Prostate gland (tissue), 2 donors: ENCODE measurements at regions not wholly inside any gene's neighbourhood (a gene's known extent, or its start where the extent isn't known, plus 50 kb on each side); places are given as distances from the start of the nearest gene placed in this dataset.

ENCODE experiments used
- DNase-seq: peaks from one replicate; pipeline ENCODE4 v3.0.0-alpha.2; 2019; ENCODE audit warnings: low spot score
- H3K27ac ChIP-seq, 2 donors: fragments of 200-600 bp; sonication (generic); 2 replicates each; pipeline ENCODE4 v1.5.1; 2017 to 2019
- H3K27me3 ChIP-seq: fragments of 200-600 bp; sonication (generic); replicated peaks from 2 replicates; pipeline ENCODE4 v1.5.1; 2019; ENCODE audit not compliant: insufficient read depth
- H3K36me3 ChIP-seq, 2 donors: fragments of 200-600 bp; sonication (generic); 1 replicate in 1 of 2; 2 replicates in 1 of 2; pipeline versions ENCODE4 v1.5.1 to v1.8.1; 2017 to 2019
- H3K4me1 ChIP-seq: fragments of 200-600 bp; sonication (generic); replicated peaks from 2 replicates; pipeline ENCODE4 v1.5.1; 2019
- H3K4me3 ChIP-seq, 2 donors: fragments of 200-600 bp; sonication (generic); 2 replicates each; pipeline ENCODE4 v1.5.1; 2017 to 2019
- H3K9me3 ChIP-seq: fragments of 200-600 bp; sonication (generic); 2 replicates; pipeline ENCODE4 v1.5.1; 2017
- POLR2A ChIP-seq: fragments of 450-650 bp; IDR thresholded peaks from one replicate; pipeline ENCODE4 v1.6.1; 2016; ENCODE audit warnings: antibody characterized with exemption, mild to moderate bottlenecking
- POLR2AphosphoS5 ChIP-seq: sonication (generic); formaldehyde crosslinking; IDR thresholded peaks from one replicate; pipeline ENCODE4 v1.6.1; 2017; ENCODE audit warnings: antibody characterized with exemption
- WGBS: methylation state at CpG from one replicate; pipeline ENCODE4 v1.1.5; 2018; 5-methylcytosine and 5-hydroxymethylcytosine counted together
- intact Hi-C: fragments of 100-400 bp; cut with DNase I; formaldehyde crosslinking; loops from one replicate; pipeline ENCODE4 v1.14.2; 2022
- TF ChIP-seq, protein P1 (sequence below), 4 experiments: fragments of 200-600 bp in 2 of 4; fragments of 450-650 bp in 2 of 4; sonication (generic) in 2 of 4; IDR thresholded peaks; 1 replicate in 3 of 4; 2 replicates in 1 of 4; pipeline ENCODE4 v1.5.1; 2016 to 2019; ENCODE audit warnings: antibody characterized with exemption in 4 of 4, mild to moderate bottlenecking in 2 of 4, moderate library complexity in 2 of 4

DNA sequence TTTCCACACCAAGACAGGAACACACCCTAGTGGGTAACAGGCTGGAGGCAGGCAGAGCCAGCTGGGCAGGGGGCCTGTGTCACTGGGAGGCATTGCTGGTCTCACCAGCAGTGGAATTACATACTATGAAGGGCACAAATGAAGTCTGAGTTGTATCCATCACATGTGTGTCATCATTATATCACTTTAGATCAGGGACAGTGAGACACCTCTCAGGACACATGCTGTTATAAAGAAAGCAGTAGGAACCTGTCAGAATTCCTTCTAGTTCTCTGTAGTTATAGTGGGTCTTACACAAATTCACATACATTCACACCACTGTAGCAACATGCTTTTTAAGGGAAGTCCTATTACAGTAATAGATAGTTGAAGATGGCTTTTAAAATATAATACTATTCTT is 63.5 kb upstream of the FYN start:
- TF ChIP-seq POLR2AphosphoS5, result no peak
- TF ChIP-seq POLR2A, result no peak
- TF ChIP-seq, protein P1, sequence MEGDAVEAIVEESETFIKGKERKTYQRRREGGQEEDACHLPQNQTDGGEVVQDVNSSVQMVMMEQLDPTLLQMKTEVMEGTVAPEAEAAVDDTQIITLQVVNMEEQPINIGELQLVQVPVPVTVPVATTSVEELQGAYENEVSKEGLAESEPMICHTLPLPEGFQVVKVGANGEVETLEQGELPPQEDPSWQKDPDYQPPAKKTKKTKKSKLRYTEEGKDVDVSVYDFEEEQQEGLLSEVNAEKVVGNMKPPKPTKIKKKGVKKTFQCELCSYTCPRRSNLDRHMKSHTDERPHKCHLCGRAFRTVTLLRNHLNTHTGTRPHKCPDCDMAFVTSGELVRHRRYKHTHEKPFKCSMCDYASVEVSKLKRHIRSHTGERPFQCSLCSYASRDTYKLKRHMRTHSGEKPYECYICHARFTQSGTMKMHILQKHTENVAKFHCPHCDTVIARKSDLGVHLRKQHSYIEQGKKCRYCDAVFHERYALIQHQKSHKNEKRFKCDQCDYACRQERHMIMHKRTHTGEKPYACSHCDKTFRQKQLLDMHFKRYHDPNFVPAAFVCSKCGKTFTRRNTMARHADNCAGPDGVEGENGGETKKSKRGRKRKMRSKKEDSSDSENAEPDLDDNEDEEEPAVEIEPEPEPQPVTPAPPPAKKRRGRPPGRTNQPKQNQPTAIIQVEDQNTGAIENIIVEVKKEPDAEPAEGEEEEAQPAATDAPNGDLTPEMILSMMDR (IDR thresholded peaks at IDR 0.05), result no peak
- H3K36me3 ChIP-seq, result no peaks in the 10 kb centered on the region
- intact Hi-C loops, result no loop called here
- H3K4me3 ChIP-seq, result no peak overlapping the region
- no peaks in the 10 kb centered on the region for H3K27me3 ChIP-seq
- no peak overlapping the region for H3K27ac ChIP-seq
- no peak for DNase-seq
- H3K9me3 ChIP-seq, result no peaks in the 10 kb centered on the region
- no peaks in the 10 kb centered on the region for H3K4me1 ChIP-seq

DNA sequence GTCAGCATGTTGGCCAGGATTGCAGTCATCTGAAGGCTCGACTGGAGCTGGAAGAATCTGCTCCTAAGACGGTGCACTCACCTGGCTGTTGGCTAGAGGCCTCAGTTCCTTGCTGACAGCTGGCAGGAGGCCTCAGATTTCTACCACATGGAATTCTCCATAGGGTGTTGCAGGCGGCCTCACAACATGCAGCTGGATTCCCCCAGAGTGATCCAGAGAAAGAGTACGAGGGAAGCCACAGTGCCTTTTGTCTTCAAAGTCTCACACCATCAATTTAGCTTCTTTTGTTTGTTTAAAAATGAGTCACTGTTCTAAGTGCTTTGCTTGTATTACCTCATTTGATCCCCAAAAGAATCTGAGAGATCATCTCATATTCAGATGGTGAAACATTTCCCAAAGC is 65.5 kb upstream of the FYN start:
- DNase-seq, result no peak
- H3K4me3 ChIP-seq, result no peak overlapping the region
- 63% methylated on average over 4 of the region's 4 CpGs for WGBS
- no peaks in the 10 kb centered on the region for H3K27me3 ChIP-seq
- TF ChIP-seq, protein P1 (IDR thresholded peaks at IDR 0.05), result no peak
- TF ChIP-seq POLR2AphosphoS5 (no peak), POLR2A (no peak)
- H3K36me3 ChIP-seq, result no peaks in the 10 kb centered on the region
- no peaks in the 10 kb centered on the region for H3K4me1 ChIP-seq
- intact Hi-C loops, result no loop called here
- no peak overlapping the region for H3K27ac ChIP-seq
- H3K9me3 ChIP-seq, result no peaks in the 10 kb centered on the region

DNA sequence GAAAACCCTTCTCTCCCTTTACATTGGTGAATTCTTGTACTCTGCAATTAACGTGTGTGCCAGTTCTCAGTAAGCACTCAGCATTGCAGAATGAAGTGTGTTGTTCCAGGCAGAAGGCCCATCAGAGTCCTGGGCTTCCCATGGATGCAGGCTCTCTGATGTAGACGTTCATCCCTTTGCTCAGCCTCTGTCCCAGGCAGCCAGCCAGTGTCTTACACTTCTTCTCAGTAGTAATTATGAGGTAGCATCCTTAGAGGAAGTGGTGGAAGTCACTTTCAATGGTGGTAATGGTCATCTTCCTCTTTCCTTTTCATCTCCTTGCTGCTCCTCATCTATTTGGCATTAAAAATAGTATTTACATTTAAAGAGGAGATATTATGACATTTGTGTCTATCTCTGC is 66.7 kb upstream of the FYN start:
- Histone ChIP-seq H3K27ac (no peak overlapping the region), H3K4me3 (no peak overlapping the region), H3K27me3 (no peaks in the 10 kb centered on the region), H3K4me1 (no peaks in the 10 kb centered on the region), H3K36me3 (no peaks in the 10 kb centered on the region), H3K9me3 (no peaks in the 10 kb centered on the region)
- WGBS, result 44% methylated on average over 2 of the region's 2 CpGs
- intact Hi-C loops, result no loop called here
- TF ChIP-seq, protein P1 (IDR thresholded peaks at IDR 0.05), result no peak
- TF ChIP-seq POLR2A (no peak), POLR2AphosphoS5 (no peak)
- DNase-seq, result no peak

DNA sequence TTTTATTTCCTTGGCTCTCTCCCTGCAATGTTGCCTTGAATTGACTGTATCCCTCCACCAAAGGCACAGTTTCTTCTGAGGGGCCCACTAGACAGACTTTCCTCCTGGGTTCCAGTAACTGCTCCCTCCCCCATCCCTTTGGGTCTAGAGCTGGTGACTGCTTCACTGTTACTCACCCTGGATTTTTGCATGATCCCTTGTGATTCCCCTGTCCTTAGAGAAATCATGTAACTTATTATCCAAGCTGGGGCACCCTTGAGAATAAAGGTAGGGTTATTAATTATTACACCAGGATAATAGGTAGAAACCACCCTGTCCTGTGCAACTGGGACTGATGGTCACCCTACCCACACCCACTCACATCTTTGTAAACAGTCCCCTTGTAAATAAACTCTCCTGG is 67.5 kb upstream of the FYN start:
- Histone ChIP-seq H3K4me3 (no peak overlapping the region), H3K27ac (no peak overlapping the region), H3K36me3 (no peaks in the 10 kb centered on the region), H3K9me3 (no peaks in the 10 kb centered on the region), H3K4me1 (no peaks in the 10 kb centered on the region), H3K27me3 (no peaks in the 10 kb centered on the region)
- intact Hi-C loops, result no loop called here
- TF ChIP-seq POLR2AphosphoS5 (no peak), POLR2A (no peak)
- TF ChIP-seq, protein P1 (IDR thresholded peaks at IDR 0.05), result no peak
- no peak for DNase-seq

DNA sequence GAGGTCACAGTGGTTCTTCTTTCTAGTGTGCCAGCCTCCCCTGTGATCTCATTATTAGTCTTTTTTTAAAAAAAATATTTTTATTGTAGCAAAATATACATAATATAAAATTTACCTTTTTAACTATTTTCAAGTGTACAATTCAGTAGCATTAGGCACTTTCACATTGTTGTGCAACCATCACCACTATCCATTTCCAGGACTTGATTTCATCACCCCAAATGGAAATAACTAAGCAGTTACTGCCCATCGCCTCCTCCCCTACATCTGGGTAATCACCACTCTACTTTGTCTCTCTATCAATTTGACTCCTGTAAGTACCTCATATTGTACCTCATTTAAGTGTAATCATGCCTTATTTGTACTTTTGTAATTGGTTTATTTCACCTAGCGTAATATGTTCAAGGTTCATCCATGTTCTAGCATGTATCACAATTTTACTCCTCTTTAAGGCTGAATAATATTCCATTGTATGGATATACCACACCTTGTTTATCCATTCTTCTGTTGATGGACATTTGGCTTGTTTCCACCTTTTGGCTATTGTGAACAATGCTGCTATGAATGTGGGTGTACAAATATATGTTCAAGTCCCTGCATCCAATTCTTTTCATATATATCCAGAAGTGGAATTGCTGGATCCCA is 68.6 kb upstream of the FYN start:
- no peaks in the 10 kb centered on the region for H3K9me3 ChIP-seq
- H3K27ac ChIP-seq, result no peak overlapping the region
- H3K4me1 ChIP-seq, result no peaks in the 10 kb centered on the region
- no peak overlapping the region for H3K4me3 ChIP-seq
- no peaks in the 10 kb centered on the region for H3K36me3 ChIP-seq
- H3K27me3 ChIP-seq, result no peaks in the 10 kb centered on the region
- intact Hi-C loops, result no loop called here
- TF ChIP-seq, protein P1 (IDR thresholded peaks at IDR 0.05), result no peak
- no peak for TF ChIP-seq POLR2A
- TF ChIP-seq POLR2AphosphoS5, result no peak
- WGBS, result 98% methylated on average over 2 of the region's 2 CpGs
- DNase-seq, result no peak
